Endothelial cell of umbilical vein (primary cell): ENCODE measurements at regions not wholly inside any gene's neighbourhood (a gene's known extent, or its start where the extent isn't known, plus 50 kb on each side); places are given as distances from the start of the nearest gene placed in this dataset.

Experiments
- BruUV-seq: library from RNA; stranded (reverse); fragments of 400-500 nt; replicated peaks from 2 replicates; lab custom pipeline; 2021; lab: Mats Ljungman, UMichigan
- CTCF ChIA-PET: fragments of 300-600, 350-600 bp; sonication (Branson Sonifier 250); formaldehyde crosslinking; loops from one replicate; lab custom pipeline; 2021; ENCODE audit warnings: antibody characterized with exemption, inconsistent platforms; lab: Charles Lee
- POLR2A ChIA-PET: fragments of 300-600, 350-600 bp; sonication (Branson Sonifier 250); formaldehyde crosslinking; loops from one replicate; lab custom pipeline; 2021; ENCODE audit warnings: antibody characterized with exemption, inconsistent platforms; lab: Charles Lee
- DNase-seq: peaks from one replicate; pipeline ENCODE4 v3.0.0-alpha.2; 2011; ENCODE audit warnings: low read depth, low spot score
- FAIRE-seq: peaks from 2 replicates; lab custom pipeline; 2011; peaks lifted over from hg19 to GRCh38; lab: Jason Lieb, UNC
- H2AFZ ChIP-seq: 2 replicates; pipeline ENCODE4 v1.6.0; 2012; ENCODE audit warnings: low read depth, low read length, control low read depth, inconsistent platforms
- H3K27ac ChIP-seq: 2 replicates; pipeline ENCODE4 v1.5.1; 2011; ENCODE audit warnings: low read depth, mild to moderate bottlenecking, control low read depth, low read length, moderate library complexity; ENCODE audit not compliant: insufficient read depth
- H3K27me3 ChIP-seq, 2 experiments: 2 replicates each; pipeline versions ENCODE4 v1.6.0 to v1.6.1; 2011; ENCODE audit warnings: low read length in 2 of 2, mixed read lengths in 1 of 2; ENCODE audit not compliant: control insufficient read depth in 2 of 2, insufficient read depth in 2 of 2
- H3K36me3 ChIP-seq, 2 experiments: 2 replicates in 1 of 2; 3 replicates in 1 of 2; pipeline ENCODE4 v1.5.1; 2011; ENCODE audit warnings: low read length in 2 of 2, mild to moderate bottlenecking in 1 of 2, moderate library complexity in 1 of 2; ENCODE audit not compliant: control insufficient read depth in 2 of 2, insufficient read depth in 2 of 2; ENCODE audit errors: extremely low read depth in 1 of 2
- H3K4me1 ChIP-seq: 3 replicates; pipeline ENCODE4 v1.5.1; 2011; ENCODE audit warnings: mild to moderate bottlenecking, low read length; ENCODE audit not compliant: control insufficient read depth, insufficient read depth; ENCODE audit errors: extremely low read depth
- H3K4me2 ChIP-seq: 2 replicates; pipeline ENCODE4 v1.6.1; 2011; ENCODE audit warnings: low read length, control low read depth, mixed read lengths; ENCODE audit not compliant: insufficient read depth
- H3K4me3 ChIP-seq, 3 experiments: fragments of 200-600 bp in 1 of 3; sonication (generic), shearing (Covaris generic) in 1 of 3; replicated peaks in 1 of 3; 2 replicates each; pipeline ENCODE4 v1.5.1; 2011 to 2016; ENCODE audit warnings: control low read depth in 3 of 3, low read length in 3 of 3, mild to moderate bottlenecking in 2 of 3, inconsistent platforms in 1 of 3, low read depth in 1 of 3, moderate library complexity in 1 of 3; ENCODE audit not compliant: insufficient read depth in 1 of 3
- H3K79me2 ChIP-seq: 2 replicates; pipeline ENCODE4 v1.6.0; 2012; ENCODE audit warnings: low read length, inconsistent platforms; ENCODE audit not compliant: control insufficient read depth, insufficient read depth
- H3K9ac ChIP-seq: replicated peaks from 2 replicates; pipeline ENCODE3; 2011; ENCODE audit warnings: low read length, control low read depth; ENCODE audit not compliant: insufficient read depth; ENCODE audit errors: extremely low read depth
- H3K9me1 ChIP-seq: replicated peaks from 3 replicates; pipeline ENCODE4 v1.6.0; 2011; ENCODE audit warnings: mild to moderate bottlenecking, low read length; ENCODE audit not compliant: control insufficient read depth, insufficient read depth; ENCODE audit errors: extremely low read depth
- H3K9me3 ChIP-seq: replicated peaks from 2 replicates; pipeline ENCODE4 v1.5.1; 2012; ENCODE audit warnings: low read length, inconsistent platforms; ENCODE audit not compliant: control insufficient read depth, insufficient read depth
- H4K20me1 ChIP-seq: replicated peaks from 2 replicates; pipeline ENCODE3; 2011; ENCODE audit warnings: mild to moderate bottlenecking, low read length; ENCODE audit not compliant: control insufficient read depth, insufficient read depth; ENCODE audit errors: extremely low read depth
- EZH2 ChIP-seq: IDR thresholded peaks from 2 replicates; pipeline ENCODE4 v1.6.1; 2012; ENCODE audit warnings: borderline replicate concordance, low read depth, mild to moderate bottlenecking, moderate library complexity, low read length, inconsistent platforms; ENCODE audit not compliant: severe bottlenecking
- FOS ChIP-seq: IDR thresholded peaks from 2 replicates; pipeline ENCODE4 v1.6.1; 2011; ENCODE audit warnings: mild to moderate bottlenecking, low read length, moderate library complexity, borderline replicate concordance; ENCODE audit not compliant: insufficient read depth
- GATA2 ChIP-seq: IDR thresholded peaks from 2 replicates; pipeline ENCODE4 v1.7.0; 2011; ENCODE audit warnings: low read depth, mild to moderate bottlenecking, moderate library complexity, mixed read lengths, low read length; ENCODE audit not compliant: insufficient read length, insufficient read depth
- JUN ChIP-seq: IDR thresholded peaks from 2 replicates; pipeline ENCODE4 v1.6.1; 2011; ENCODE audit warnings: borderline replicate concordance, low read depth; ENCODE audit not compliant: insufficient read length, insufficient read depth
- MAX ChIP-seq: IDR thresholded peaks from 2 replicates; pipeline ENCODE4 v1.6.1; 2011; ENCODE audit not compliant: insufficient read depth, insufficient read length
- MYC ChIP-seq: IDR thresholded peaks from one replicate; pipeline ENCODE4 v1.6.1; 2011; ENCODE audit warnings: mild to moderate bottlenecking, low read depth, low read length
- POLR2A ChIP-seq: IDR thresholded peaks from 2 replicates; pipeline ENCODE4 v1.6.1; 2012; ENCODE audit warnings: low read depth, mild to moderate bottlenecking, control low read depth, low read length
- POLR2AphosphoS5 ChIP-seq: IDR thresholded peaks from 2 replicates; pipeline ENCODE4 v1.6.1; 2012; ENCODE audit warnings: low read depth, mild to moderate bottlenecking, control low read depth, low read length, moderate library complexity; ENCODE audit not compliant: insufficient read depth
- dilution Hi-C: fragments of 300-500 bp; cut with MboI; formaldehyde crosslinking; loops from one replicate; pipeline ENCODE4 v1.15.0; 2019; ENCODE audit warnings: low sequenced_read_pairs; ENCODE audit not compliant: extremely low pct_ligation_motif_present
- intact Hi-C: fragments of 100-400 bp; cut with micrococcal nuclease; formaldehyde crosslinking; loops from one replicate; pipeline ENCODE4 v1.10.0; 2022
- TF ChIP-seq, protein P1 (sequence below), 2 donors: IDR thresholded peaks; 1 replicate in 1 of 2; 2 replicates in 1 of 2; pipeline ENCODE4 v1.5.1; 2011; ENCODE audit warnings: low read length in 2 of 2, mild to moderate bottlenecking in 2 of 2, moderate library complexity in 2 of 2, control low read depth in 1 of 2, inconsistent platforms in 1 of 2, low read depth in 1 of 2; ENCODE audit not compliant: insufficient read depth in 1 of 2; ENCODE audit errors: extremely low read depth in 1 of 2

- H3K36me3 ChIP-seq = no peaks in the 10 kb centered on the region
- CTCF ChIA-PET = no interaction called here
- BruUV-seq = no TSS peak
- H3K9ac ChIP-seq = no peak overlapping the region
- dilution Hi-C loops (no loop called here), intact Hi-C loops (no loop called here)
- TF ChIP-seq GATA2 (no peak), JUN (no peak), FOS (no peak), POLR2A (no peak), MAX (no peak), POLR2AphosphoS5 (no peak), MYC (no peak), EZH2 (no peak)
- TF ChIP-seq, protein P1, sequence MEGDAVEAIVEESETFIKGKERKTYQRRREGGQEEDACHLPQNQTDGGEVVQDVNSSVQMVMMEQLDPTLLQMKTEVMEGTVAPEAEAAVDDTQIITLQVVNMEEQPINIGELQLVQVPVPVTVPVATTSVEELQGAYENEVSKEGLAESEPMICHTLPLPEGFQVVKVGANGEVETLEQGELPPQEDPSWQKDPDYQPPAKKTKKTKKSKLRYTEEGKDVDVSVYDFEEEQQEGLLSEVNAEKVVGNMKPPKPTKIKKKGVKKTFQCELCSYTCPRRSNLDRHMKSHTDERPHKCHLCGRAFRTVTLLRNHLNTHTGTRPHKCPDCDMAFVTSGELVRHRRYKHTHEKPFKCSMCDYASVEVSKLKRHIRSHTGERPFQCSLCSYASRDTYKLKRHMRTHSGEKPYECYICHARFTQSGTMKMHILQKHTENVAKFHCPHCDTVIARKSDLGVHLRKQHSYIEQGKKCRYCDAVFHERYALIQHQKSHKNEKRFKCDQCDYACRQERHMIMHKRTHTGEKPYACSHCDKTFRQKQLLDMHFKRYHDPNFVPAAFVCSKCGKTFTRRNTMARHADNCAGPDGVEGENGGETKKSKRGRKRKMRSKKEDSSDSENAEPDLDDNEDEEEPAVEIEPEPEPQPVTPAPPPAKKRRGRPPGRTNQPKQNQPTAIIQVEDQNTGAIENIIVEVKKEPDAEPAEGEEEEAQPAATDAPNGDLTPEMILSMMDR (IDR thresholded peaks at IDR 0.05; ENCODE audit: extremely low read depth in 1 of 2, insufficient read depth in 1 of 2, low read depth in 1 of 2, low read length in 2 of 2) = no peak
- H3K4me1 ChIP-seq = no peaks in the 10 kb centered on the region
- no peak overlapping the region for H3K27ac ChIP-seq
- FAIRE-seq (no peak), DNase-seq (no peak)
- no peaks in the 10 kb centered on the region for H3K79me2 ChIP-seq
- no peak overlapping the region for H3K4me3 ChIP-seq
- no peaks in the 10 kb centered on the region for H3K9me1 ChIP-seq
- POLR2A ChIA-PET = no interaction called here
- no peak overlapping the region for H2AFZ ChIP-seq
- H4K20me1 ChIP-seq = no peaks in the 10 kb centered on the region
- no peak overlapping the region for H3K4me2 ChIP-seq
- peaks cover 0 to 3% of the 10 kb centered on the region in 2 experiments for H3K27me3 ChIP-seq
- no peaks in the 10 kb centered on the region for H3K9me3 ChIP-seq
These were observed 243.9 kb downstream of the MIAT start for GRCh38 chr22:26901198-26901816.
